ENCODE measurements at regions not wholly inside any gene's neighbourhood (a gene's known extent, or its start where the extent isn't known, plus 50 kb on each side); places are given as distances from the start of the nearest gene placed in this dataset.

DNA sequence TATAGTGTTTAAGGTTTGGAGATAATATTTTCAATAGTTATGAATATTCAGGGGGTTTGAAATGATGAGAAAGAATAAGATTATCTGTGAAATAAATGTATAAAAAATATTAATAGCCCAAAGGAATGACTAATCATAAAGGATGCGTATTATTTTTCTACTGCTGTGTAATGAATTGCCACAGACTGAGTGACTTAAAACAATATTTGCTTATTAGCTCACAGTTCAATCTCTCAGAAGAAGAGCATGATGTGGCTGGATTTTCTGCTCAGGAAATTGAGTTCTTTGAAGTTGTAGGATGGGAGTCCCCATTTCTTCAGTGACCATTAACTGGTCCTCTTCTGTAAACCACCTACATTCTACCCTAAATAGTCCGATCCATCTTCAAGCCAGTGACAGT is 1680.8 kb upstream of the AGA start:
- no peak for DNase-seq (ENCODE audit: low read depth, low spot score)
- no peaks in the 10 kb centered on the region for H3K4me1 ChIP-seq (ENCODE audit: insufficient read depth, insufficient read length)
- H3K9ac ChIP-seq (ENCODE audit: insufficient read length, low read depth): no peak overlapping the region
- peaks cover 4% of the 10 kb centered on the region; the same call in 1 of the 2 replicates for H3K9me3 ChIP-seq (ENCODE audit: insufficient read depth, low read length)
- no peak overlapping the region for H3K4me3 ChIP-seq (ENCODE audit: insufficient read length, low read depth)
- no peaks in the 10 kb centered on the region for H3K27me3 ChIP-seq (ENCODE audit: insufficient read depth, insufficient read length)
- H3K36me3 ChIP-seq (ENCODE audit: insufficient read depth, insufficient read length, low read length): no peaks in the 10 kb centered on the region
- TF ChIP-seq ZNF274 (IDR thresholded peaks at IDR 0.05; ENCODE audit: low read depth, low read length) (no peak), YY1 (IDR thresholded peaks at IDR 0.05; ENCODE audit: insufficient read depth, insufficient read length) (no peak), SUZ12 (IDR thresholded peaks at IDR 0.05; ENCODE audit: extremely low read depth, insufficient read depth, insufficient read length) (no peak)

DNA sequence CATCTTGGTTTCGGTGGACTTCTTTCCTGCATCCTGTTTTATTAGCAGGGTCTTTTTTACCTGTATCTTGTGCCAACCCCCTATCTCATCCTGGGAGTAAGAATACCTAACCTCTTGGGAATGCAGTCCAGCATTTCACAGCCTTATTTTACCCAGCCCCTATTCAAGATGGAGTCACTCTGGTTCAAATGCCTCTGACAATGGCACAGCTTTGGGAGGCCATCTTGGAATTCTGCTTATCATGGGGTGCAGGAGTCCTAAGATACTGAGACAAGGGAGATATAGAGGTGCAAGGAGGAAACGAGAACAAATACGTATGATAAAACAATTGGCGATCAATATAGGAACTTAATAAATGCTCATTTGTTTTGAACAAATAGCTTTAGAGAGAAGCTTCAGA is 1682.2 kb upstream of the AGA start:
- H3K4me1 ChIP-seq (ENCODE audit: insufficient read depth, insufficient read length): no peaks in the 10 kb centered on the region
- no peaks in the 10 kb centered on the region for H3K36me3 ChIP-seq (ENCODE audit: insufficient read depth, insufficient read length, low read length)
- H3K27me3 ChIP-seq (ENCODE audit: insufficient read depth, insufficient read length): no peaks in the 10 kb centered on the region
- no peak overlapping the region for H3K9ac ChIP-seq (ENCODE audit: insufficient read length, low read depth)
- DNase-seq (ENCODE audit: low read depth, low spot score): no peak
- TF ChIP-seq ZNF274 (IDR thresholded peaks at IDR 0.05; ENCODE audit: low read depth, low read length) (no peak), YY1 (IDR thresholded peaks at IDR 0.05; ENCODE audit: insufficient read depth, insufficient read length) (peak; percentile 16), SUZ12 (IDR thresholded peaks at IDR 0.05; ENCODE audit: extremely low read depth, insufficient read depth, insufficient read length) (no peak)
- H3K4me3 ChIP-seq (ENCODE audit: insufficient read length, low read depth): no peak overlapping the region
- H3K9me3 ChIP-seq (ENCODE audit: insufficient read depth, low read length): peaks cover 4% of the 10 kb centered on the region; the same call in 1 of the 2 replicates

DNA sequence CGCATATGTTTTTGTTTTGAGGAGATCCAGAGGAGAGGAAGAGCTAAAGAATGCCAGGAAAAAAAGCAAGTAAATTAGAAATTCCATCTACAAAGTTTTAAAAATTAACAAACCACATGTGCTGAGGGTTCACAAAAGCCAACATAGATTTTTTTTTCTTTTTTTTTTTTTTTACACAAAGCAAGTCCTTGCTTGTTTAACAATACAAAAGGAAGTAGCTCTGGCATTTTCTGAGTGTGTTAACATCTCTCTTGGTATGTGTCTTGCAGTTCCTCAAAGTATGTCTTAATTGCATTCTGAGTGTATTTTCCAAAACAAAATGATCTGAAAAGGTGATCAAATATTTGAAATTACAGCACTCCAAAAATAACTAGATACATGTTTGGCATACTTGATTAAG is 1682.7 kb upstream of the AGA start:
- H3K27me3 ChIP-seq (ENCODE audit: insufficient read depth, insufficient read length): no peaks in the 10 kb centered on the region
- no peak for TF ChIP-seq SUZ12 (IDR thresholded peaks at IDR 0.05; ENCODE audit: extremely low read depth, insufficient read depth, insufficient read length)
- no peak for TF ChIP-seq ZNF274 (IDR thresholded peaks at IDR 0.05; ENCODE audit: low read depth, low read length)
- TF ChIP-seq YY1 (IDR thresholded peaks at IDR 0.05; ENCODE audit: insufficient read depth, insufficient read length): no peak
- no peaks in the 10 kb centered on the region for H3K36me3 ChIP-seq (ENCODE audit: insufficient read depth, insufficient read length, low read length)
- H3K9ac ChIP-seq (ENCODE audit: insufficient read length, low read depth): no peak overlapping the region
- peaks cover 4% of the 10 kb centered on the region; the same call in 1 of the 2 replicates for H3K9me3 ChIP-seq (ENCODE audit: insufficient read depth, low read length)
- no peaks in the 10 kb centered on the region for H3K4me1 ChIP-seq (ENCODE audit: insufficient read depth, insufficient read length)
- peak; percentile 16 for DNase-seq (ENCODE audit: low read depth, low spot score)
- no peak overlapping the region for H3K4me3 ChIP-seq (ENCODE audit: insufficient read length, low read depth)

DNA sequence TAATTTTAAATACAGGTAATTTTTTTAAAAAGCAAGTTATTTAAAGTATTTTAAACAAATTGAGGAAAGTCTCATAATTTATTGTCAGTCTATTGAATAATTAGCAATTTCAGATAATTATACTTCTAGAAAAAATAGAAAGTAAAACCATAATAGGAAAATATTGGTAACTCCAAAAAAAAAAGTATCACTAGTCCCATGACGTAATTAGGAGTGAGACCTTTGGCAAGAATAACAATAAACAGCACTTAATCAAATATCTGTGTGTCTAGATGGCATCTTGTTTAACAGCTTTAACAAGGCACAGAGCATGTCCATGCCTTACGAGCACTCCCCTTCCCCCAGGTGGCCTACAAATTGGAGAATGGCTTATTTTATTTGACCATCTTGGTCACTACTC is 1683.6 kb upstream of the AGA start:
- no peak overlapping the region for H3K9ac ChIP-seq (ENCODE audit: insufficient read length, low read depth)
- no peak overlapping the region for H3K4me3 ChIP-seq (ENCODE audit: insufficient read length, low read depth)
- peaks cover 4% of the 10 kb centered on the region; the same call in 1 of the 2 replicates for H3K9me3 ChIP-seq (ENCODE audit: insufficient read depth, low read length)
- no peaks in the 10 kb centered on the region for H3K36me3 ChIP-seq (ENCODE audit: insufficient read depth, insufficient read length, low read length)
- no peaks in the 10 kb centered on the region for H3K27me3 ChIP-seq (ENCODE audit: insufficient read depth, insufficient read length)
- no peak for TF ChIP-seq ZNF274 (IDR thresholded peaks at IDR 0.05; ENCODE audit: low read depth, low read length)
- TF ChIP-seq YY1 (IDR thresholded peaks at IDR 0.05; ENCODE audit: insufficient read depth, insufficient read length): no peak
- no peak for TF ChIP-seq SUZ12 (IDR thresholded peaks at IDR 0.05; ENCODE audit: extremely low read depth, insufficient read depth, insufficient read length)
- DNase-seq (ENCODE audit: low read depth, low spot score): no peak
- H3K4me1 ChIP-seq (ENCODE audit: insufficient read depth, insufficient read length): no peaks in the 10 kb centered on the region

DNA sequence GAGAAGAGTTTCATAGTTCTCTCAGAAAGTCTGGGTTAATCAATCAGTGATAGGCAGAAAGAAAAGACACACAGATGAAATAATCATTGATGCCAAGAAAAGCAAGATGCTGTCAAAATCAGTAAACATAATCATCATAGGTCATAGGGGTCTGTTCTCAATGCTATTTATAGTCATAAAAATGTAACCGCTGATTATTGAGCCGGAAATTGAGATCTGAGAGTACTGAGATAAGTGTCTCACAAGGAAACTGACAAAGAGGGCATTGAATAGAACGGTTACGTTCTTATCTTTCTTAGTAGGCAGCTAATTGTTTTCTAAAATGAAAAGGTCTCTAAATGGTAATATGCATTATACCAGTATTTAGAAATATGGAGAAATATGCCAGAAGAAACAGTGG is 1686.1 kb upstream of the AGA start:
- Histone ChIP-seq H3K27me3 (ENCODE audit: insufficient read depth, insufficient read length) (no peaks in the 10 kb centered on the region), H3K4me1 (ENCODE audit: insufficient read depth, insufficient read length) (no peaks in the 10 kb centered on the region), H3K36me3 (ENCODE audit: insufficient read depth, insufficient read length, low read length) (no peaks in the 10 kb centered on the region), H3K9ac (ENCODE audit: insufficient read length, low read depth) (no peak overlapping the region), H3K9me3 (ENCODE audit: insufficient read depth, low read length) (peaks cover 2% of the 10 kb centered on the region; the same call in 1 of the 2 replicates), H3K4me3 (ENCODE audit: insufficient read length, low read depth) (no peak overlapping the region)
- no peak for DNase-seq (ENCODE audit: low read depth, low spot score)
- no peak for TF ChIP-seq YY1 (IDR thresholded peaks at IDR 0.05; ENCODE audit: insufficient read depth, insufficient read length)
- TF ChIP-seq SUZ12 (IDR thresholded peaks at IDR 0.05; ENCODE audit: extremely low read depth, insufficient read depth, insufficient read length): no peak
- no peak for TF ChIP-seq ZNF274 (IDR thresholded peaks at IDR 0.05; ENCODE audit: low read depth, low read length)

DNA sequence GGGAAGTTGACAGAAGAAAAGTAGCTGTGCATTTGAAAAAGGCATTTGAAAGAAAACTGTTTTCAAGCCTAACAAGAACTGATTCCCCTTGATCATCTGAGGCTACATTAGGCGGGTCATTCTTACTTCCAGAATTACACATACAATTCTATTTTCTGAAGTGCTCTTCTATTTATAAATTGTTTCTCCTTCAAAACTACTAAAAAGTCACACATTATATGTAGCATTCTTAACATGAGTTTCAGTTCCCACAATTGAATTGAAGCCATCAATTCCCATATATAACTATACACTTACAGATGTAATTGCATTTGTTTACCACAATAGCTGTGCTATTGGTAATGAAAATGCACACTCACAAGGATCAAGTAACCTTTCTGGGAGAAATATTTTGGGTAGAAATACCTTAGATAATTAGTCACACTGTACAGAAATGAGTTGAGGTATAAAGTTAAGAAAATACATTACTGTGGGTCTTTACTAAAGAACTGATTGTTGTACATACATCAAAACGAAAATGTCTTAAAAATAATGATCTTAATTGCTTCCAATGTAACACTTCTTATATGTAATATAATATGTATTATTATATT is 1688.0 kb upstream of the AGA start:
- Histone ChIP-seq H3K9me3 (ENCODE audit: insufficient read depth, low read length) (no peaks in the 10 kb centered on the region), H3K27me3 (ENCODE audit: insufficient read depth, insufficient read length) (no peaks in the 10 kb centered on the region), H3K36me3 (ENCODE audit: insufficient read depth, insufficient read length, low read length) (no peaks in the 10 kb centered on the region), H3K9ac (ENCODE audit: insufficient read length, low read depth) (no peak overlapping the region), H3K4me3 (ENCODE audit: insufficient read length, low read depth) (no peak overlapping the region), H3K4me1 (ENCODE audit: insufficient read depth, insufficient read length) (no peaks in the 10 kb centered on the region)
- TF ChIP-seq YY1 (IDR thresholded peaks at IDR 0.05; ENCODE audit: insufficient read depth, insufficient read length): no peak
- TF ChIP-seq ZNF274 (IDR thresholded peaks at IDR 0.05; ENCODE audit: low read depth, low read length): no peak
- no peak for TF ChIP-seq SUZ12 (IDR thresholded peaks at IDR 0.05; ENCODE audit: extremely low read depth, insufficient read depth, insufficient read length)
- no peak for DNase-seq (ENCODE audit: low read depth, low spot score)

DNA sequence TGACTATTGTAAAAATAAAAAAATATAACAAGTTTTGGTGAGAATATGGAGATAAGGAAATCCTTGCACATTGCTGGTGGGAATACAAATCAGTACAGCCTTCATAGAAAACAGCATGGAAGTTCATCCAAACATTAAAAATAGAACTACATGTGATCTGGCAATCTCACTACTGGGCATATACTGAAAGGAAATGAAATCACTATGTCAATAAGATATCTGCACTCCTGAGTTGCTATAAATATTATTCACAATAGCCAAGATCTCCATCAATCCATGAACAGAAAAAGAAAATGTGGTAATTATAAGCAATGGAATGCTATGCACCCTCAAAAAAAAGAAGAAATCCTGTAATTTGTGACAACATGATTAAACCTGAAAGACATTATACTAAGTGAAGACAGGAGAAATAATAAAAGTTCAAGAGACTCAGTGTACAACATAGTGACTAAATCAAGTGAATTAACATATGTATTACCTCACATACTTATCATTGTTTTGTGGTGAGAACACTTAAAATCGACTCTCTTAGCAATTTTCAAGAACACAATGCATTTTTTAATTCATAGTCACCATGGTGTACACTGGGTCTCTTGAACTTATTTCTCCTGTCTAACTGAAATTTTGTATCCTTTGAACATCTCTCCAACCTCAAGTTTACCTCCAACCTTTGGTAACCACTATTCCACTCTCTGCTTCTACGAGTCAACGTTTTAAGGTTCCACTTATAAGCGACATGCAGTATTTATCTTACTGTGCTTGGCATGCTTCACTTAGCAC is 1703.7 kb upstream of the AGA start:
- DNase-seq (ENCODE audit: low read depth, low spot score): no peak
- H3K36me3 ChIP-seq (ENCODE audit: insufficient read depth, insufficient read length, low read length): no peaks in the 10 kb centered on the region
- no peaks in the 10 kb centered on the region for H3K9me3 ChIP-seq (ENCODE audit: insufficient read depth, low read length)
- H3K4me1 ChIP-seq (ENCODE audit: insufficient read depth, insufficient read length): no peaks in the 10 kb centered on the region
- no peak overlapping the region for H3K9ac ChIP-seq (ENCODE audit: insufficient read length, low read depth)
- no peaks in the 10 kb centered on the region for H3K27me3 ChIP-seq (ENCODE audit: insufficient read depth, insufficient read length)
- no peak overlapping the region for H3K4me3 ChIP-seq (ENCODE audit: insufficient read length, low read depth)
- TF ChIP-seq SUZ12 (IDR thresholded peaks at IDR 0.05; ENCODE audit: extremely low read depth, insufficient read depth, insufficient read length) (no peak), YY1 (IDR thresholded peaks at IDR 0.05; ENCODE audit: insufficient read depth, insufficient read length) (no peak), ZNF274 (IDR thresholded peaks at IDR 0.05; ENCODE audit: low read depth, low read length) (no peak)

All from NT2/D1 (cell line).